ENCODE measurements at regions not wholly inside any gene's neighbourhood (a gene's known extent, or its start where the extent isn't known, plus 50 kb on each side); places are given as distances from the start of the nearest gene placed in this dataset.

GRCh38 chr17:65403626-65404025 is 157.8 kb downstream of the AXIN2 start:
- no peak for DNase-seq

- no peak for DNase-seq
Observed at GRCh38 chr17:65402513-65403496, 158.6 kb downstream of the AXIN2 start.

GRCh38 chr17:65401561-65401960 is 159.9 kb downstream of the AXIN2 start:
- no peak for DNase-seq

- no peak for DNase-seq
Observed at GRCh38 chr17:65400701-65401100, 160.7 kb downstream of the AXIN2 start.

GRCh38 chr17:65398040-65398787 is 163.2 kb downstream of the AXIN2 start:
- DNase-seq, result no peak

- no peak for DNase-seq
Observed at GRCh38 chr17:65395924-65396323, 165.5 kb downstream of the AXIN2 start.

- no peak for DNase-seq
Observed at GRCh38 chr17:65394811-65395472, 166.5 kb downstream of the AXIN2 start.

GRCh38 chr17:65393514-65393913 is 167.9 kb downstream of the AXIN2 start:
- no peak for DNase-seq

GRCh38 chr17:65389949-65390348 is 171.5 kb downstream of the AXIN2 start:
- DNase-seq, result no peak

GRCh38 chr17:65389426-65389825 is 172.0 kb downstream of the AXIN2 start:
- DNase-seq, result no peak

- DNase-seq, result no peak
Observed at GRCh38 chr17:65388911-65389310, 172.5 kb downstream of the AXIN2 start.

GRCh38 chr17:65387322-65387721 is 174.1 kb downstream of the AXIN2 start:
- DNase-seq, result no peak

- DNase-seq, result no peak
Observed at GRCh38 chr17:65385726-65386125, 175.7 kb downstream of the AXIN2 start.

- DNase-seq, result no peak
Observed at GRCh38 chr17:65385071-65385470, 176.4 kb downstream of the AXIN2 start.

- DNase-seq, result no peak
Observed at GRCh38 chr17:65381152-65381551, 180.3 kb downstream of the AXIN2 start.

GRCh38 chr17:65374966-65375365 is 186.5 kb downstream of the AXIN2 start:
- DNase-seq, result no peak

- DNase-seq, result no peak
Observed at GRCh38 chr17:65371702-65372101, 189.7 kb downstream of the AXIN2 start.

- DNase-seq, result no peak
Observed at GRCh38 chr17:65370669-65371131, 190.7 kb downstream of the AXIN2 start.

- DNase-seq, result no peak
Observed at GRCh38 chr17:65368341-65368740, 193.1 kb downstream of the AXIN2 start.

- DNase-seq, result no peak
Observed at GRCh38 chr17:65366102-65366844, 195.2 kb downstream of the AXIN2 start.

GRCh38 chr17:65365169-65365568 is 196.3 kb downstream of the AXIN2 start:
- DNase-seq, result no peak

GRCh38 chr17:65364438-65364837 is 197.0 kb downstream of the AXIN2 start:
- DNase-seq, result no peak

All from central memory CD4-positive, alpha-beta T cell (primary cell).